OCI-LY3 (cell line): ENCODE measurements at regions not wholly inside any gene's neighbourhood (a gene's known extent, or its start where the extent isn't known, plus 50 kb on each side); places are given as distances from the start of the nearest gene placed in this dataset.

ENCODE experiments used
- H2AFZ ChIP-seq: fragments of 200-600, 300-600 bp; shearing (Covaris generic); 2 replicates; pipeline ENCODE4 v1.6.0; 2014; ENCODE audit warnings: antibody characterized with exemption, low read depth, low read length
- H3K27ac ChIP-seq: fragments of 200-600, 300-600 bp; sonication (generic); 2 replicates; pipeline ENCODE4 v1.5.1; 2014; ENCODE audit warnings: mild to moderate bottlenecking, low read length, moderate library complexity, mixed read lengths
- H3K27me3 ChIP-seq: fragments of 200-600, 300-600 bp; sonication (generic); 2 replicates; pipeline ENCODE4 v1.6.1; 2014; ENCODE audit warnings: low read depth, low read length, mixed read lengths
- H3K36me3 ChIP-seq: fragments of 200-600, 300-600 bp; sonication (generic); replicated peaks from 2 replicates; pipeline ENCODE3; 2014; ENCODE audit warnings: low read depth, low read length, mixed read lengths
- H3K4me1 ChIP-seq: fragments of 300-600, 200-600 bp; sonication (generic); 2 replicates; pipeline ENCODE4 v1.6.1; 2014; ENCODE audit warnings: low read length, mixed read lengths
- H3K4me2 ChIP-seq: fragments of 200-600, 300-600 bp; sonication (generic); 2 replicates; pipeline ENCODE4 v1.6.1; 2014; ENCODE audit warnings: low read length, mixed read lengths
- H3K4me3 ChIP-seq: fragments of 300-600, 200-600 bp; sonication (generic); 2 replicates; pipeline ENCODE4 v1.5.1; 2014; ENCODE audit warnings: antibody characterized with exemption, mild to moderate bottlenecking, low read length, moderate library complexity
- H3K79me2 ChIP-seq: fragments of 300-600, 200-600 bp; shearing (Covaris generic); 2 replicates; pipeline ENCODE4 v1.6.1; 2014; ENCODE audit warnings: mild to moderate bottlenecking, low read length, mixed read lengths
- H3K9ac ChIP-seq: fragments of 300-600, 200-600 bp; shearing (Covaris generic); 2 replicates; pipeline ENCODE4 v1.6.0; 2014; ENCODE audit warnings: mild to moderate bottlenecking, low read length, moderate library complexity
- H3K9me3 ChIP-seq: fragments of 200-600, 300-600 bp; shearing (Covaris generic); 2 replicates; pipeline ENCODE4 v1.6.1; 2014; ENCODE audit warnings: low read length, mixed read lengths; ENCODE audit not compliant: insufficient read depth
- H4K20me1 ChIP-seq: fragments of 200-600, 300-600 bp; sonication (generic); 2 replicates; pipeline ENCODE4 v1.6.1; 2016; ENCODE audit warnings: low read length, mixed read lengths; ENCODE audit not compliant: insufficient read depth
- CTCF ChIP-seq: fragments of 200-600, 300-600 bp; sonication (generic); IDR thresholded peaks from 2 replicates; pipeline ENCODE4 v1.5.1; 2014; ENCODE audit warnings: antibody characterized with exemption, low read length, low read depth
- EZH2phosphoT487 ChIP-seq: fragments of 200-600 bp; shearing (Covaris generic); IDR thresholded peaks from 2 replicates; pipeline ENCODE4 v1.6.1; 2018; ENCODE audit warnings: antibody characterized with exemption, mixed run types, low read depth

GRCh38 chr2:37825586-37825985, 99.5 kb upstream of the RMDN2 start:
- no peak overlapping the region for H3K4me2 ChIP-seq
- peaks cover 10% of the 10 kb centered on the region; the same call in 1 of the 2 replicates for H3K4me1 ChIP-seq
- H3K27me3 ChIP-seq = no peaks in the 10 kb centered on the region
- TF ChIP-seq EZH2phosphoT487 (no peak), CTCF (no peak)
- H4K20me1 ChIP-seq = no peaks in the 10 kb centered on the region
- no peaks in the 10 kb centered on the region for H3K36me3 ChIP-seq
- no peak overlapping the region for H3K27ac ChIP-seq
- H3K9me3 ChIP-seq = 0 out of 2 replicates have a peak, but pooled peaks cover 2% of the 10 kb centered on the region
- H2AFZ ChIP-seq = no peak overlapping the region
- H3K4me3 ChIP-seq = no peak overlapping the region
- H3K9ac ChIP-seq = no peak overlapping the region
- no peaks in the 10 kb centered on the region for H3K79me2 ChIP-seq

- H3K27ac ChIP-seq = no peak overlapping the region
- no peak overlapping the region for H3K4me3 ChIP-seq
- TF ChIP-seq CTCF (no peak), EZH2phosphoT487 (no peak)
- peaks cover 10% of the 10 kb centered on the region; the same call in 1 of the 2 replicates for H3K4me1 ChIP-seq
- H3K36me3 ChIP-seq = no peaks in the 10 kb centered on the region
- peaks cover 6% of the 10 kb centered on the region; the same call in 1 of the 2 replicates for H3K27me3 ChIP-seq
- H2AFZ ChIP-seq = no peak overlapping the region
- no peaks in the 10 kb centered on the region for H4K20me1 ChIP-seq
- no peak overlapping the region for H3K4me2 ChIP-seq
- no peaks in the 10 kb centered on the region for H3K9me3 ChIP-seq
- no peaks in the 10 kb centered on the region for H3K79me2 ChIP-seq
- H3K9ac ChIP-seq = no peak overlapping the region
These were observed 98.5 kb upstream of the RMDN2 start for GRCh38 chr2:37826611-37827010.

GRCh38 chr2:37827455-37827854, 97.6 kb upstream of the RMDN2 start:
- H3K4me3 ChIP-seq = no peak overlapping the region
- no peak overlapping the region for H3K27ac ChIP-seq
- no peaks in the 10 kb centered on the region for H3K36me3 ChIP-seq
- peaks cover 6% of the 10 kb centered on the region; the same call in 1 of the 2 replicates for H3K27me3 ChIP-seq
- H3K4me2 ChIP-seq = no peak overlapping the region
- H3K4me1 ChIP-seq = peaks cover 13% of the 10 kb centered on the region
- H3K79me2 ChIP-seq = no peaks in the 10 kb centered on the region
- H3K9me3 ChIP-seq = no peaks in the 10 kb centered on the region
- H2AFZ ChIP-seq = no peak overlapping the region
- TF ChIP-seq EZH2phosphoT487 = no peak
- TF ChIP-seq CTCF = no peak
- H3K9ac ChIP-seq = no peak overlapping the region
- H4K20me1 ChIP-seq = no peaks in the 10 kb centered on the region

- no peak overlapping the region for H3K4me3 ChIP-seq
- no peak overlapping the region for H2AFZ ChIP-seq
- no peak overlapping the region for H3K27ac ChIP-seq
- no peaks in the 10 kb centered on the region for H3K9me3 ChIP-seq
- H3K4me2 ChIP-seq = no peak overlapping the region
- H4K20me1 ChIP-seq = no peaks in the 10 kb centered on the region
- peaks cover 6% of the 10 kb centered on the region; the same call in 1 of the 2 replicates for H3K27me3 ChIP-seq
- TF ChIP-seq CTCF (no peak), EZH2phosphoT487 (no peak)
- peaks cover 9% of the 10 kb centered on the region for H3K4me1 ChIP-seq
- H3K36me3 ChIP-seq = no peaks in the 10 kb centered on the region
- no peaks in the 10 kb centered on the region for H3K79me2 ChIP-seq
- no peak overlapping the region for H3K9ac ChIP-seq
These were observed 97.1 kb upstream of the RMDN2 start for GRCh38 chr2:37827911-37828511.
